Islet of Langerhans (tissue), 1 donor: ENCODE measurements at regions not wholly inside any gene's neighbourhood (a gene's known extent, or its start where the extent isn't known, plus 50 kb on each side); places are given as distances from the start of the nearest gene placed in this dataset.

Experiments used
- FAIRE-seq: peaks from one replicate; lab custom pipeline; 2011; peaks lifted over from hg19 to GRCh38; lab: Jason Lieb, UNC

DNA sequence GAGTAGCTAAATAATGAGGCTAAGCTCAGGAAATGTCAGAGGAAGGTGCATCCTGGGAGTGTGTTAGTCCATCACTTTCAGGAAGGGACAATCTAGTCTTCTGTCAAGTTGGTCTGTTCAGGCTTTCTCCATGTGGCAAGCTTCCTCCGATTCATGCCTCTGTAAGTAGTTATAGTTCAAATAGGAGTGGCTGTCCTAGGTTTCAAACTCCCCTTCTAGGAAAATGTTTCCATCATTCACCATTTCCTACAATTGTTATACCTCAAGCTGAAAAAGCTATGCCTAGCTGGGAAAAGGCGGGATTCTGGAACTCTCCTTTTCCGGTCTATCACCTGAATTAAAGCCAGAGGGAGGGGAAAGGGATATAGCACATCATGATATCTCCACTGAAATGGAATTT, 287.7 kb upstream of the ZSWIM2 start:
- no peak for FAIRE-seq

DNA sequence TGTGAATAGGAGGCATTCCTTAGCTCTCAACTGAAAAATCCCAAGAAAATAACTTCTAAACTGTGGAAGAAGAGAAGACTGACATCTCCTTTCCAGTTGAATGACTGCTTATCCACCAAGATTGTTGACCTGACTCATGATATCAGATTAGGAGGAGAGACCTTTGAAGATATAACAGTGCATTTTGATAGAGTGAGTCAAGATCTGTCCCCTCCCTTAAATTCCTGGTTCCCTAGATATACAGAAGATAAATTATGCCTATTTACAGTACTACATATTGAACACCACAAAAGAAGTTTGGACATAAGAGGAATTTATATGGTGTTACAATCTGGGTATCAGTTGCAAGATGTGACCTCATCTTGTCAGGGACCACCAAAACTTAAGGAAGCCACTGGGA, 285.3 kb upstream of the ZSWIM2 start:
- no peak for FAIRE-seq

DNA sequence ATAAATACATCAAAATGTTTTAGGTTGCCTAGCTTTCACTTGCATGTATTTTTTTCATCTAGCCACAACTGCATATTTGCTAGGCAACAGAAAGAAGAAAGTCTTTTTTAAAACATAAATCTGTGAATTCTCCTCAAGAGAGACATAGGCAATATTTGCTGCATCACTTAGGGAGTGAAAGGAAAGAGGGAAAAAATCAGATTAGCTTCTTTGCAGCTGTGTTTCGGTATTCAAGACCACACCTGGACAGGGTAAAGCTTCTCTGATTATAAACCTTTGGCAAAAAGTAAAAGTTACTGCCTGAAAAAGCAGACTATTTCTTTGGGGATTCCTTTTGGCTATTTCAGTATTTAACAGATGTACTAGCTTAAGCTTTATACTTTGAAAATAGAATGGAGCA, 280.9 kb upstream of the ZSWIM2 start:
- no peak for FAIRE-seq

DNA sequence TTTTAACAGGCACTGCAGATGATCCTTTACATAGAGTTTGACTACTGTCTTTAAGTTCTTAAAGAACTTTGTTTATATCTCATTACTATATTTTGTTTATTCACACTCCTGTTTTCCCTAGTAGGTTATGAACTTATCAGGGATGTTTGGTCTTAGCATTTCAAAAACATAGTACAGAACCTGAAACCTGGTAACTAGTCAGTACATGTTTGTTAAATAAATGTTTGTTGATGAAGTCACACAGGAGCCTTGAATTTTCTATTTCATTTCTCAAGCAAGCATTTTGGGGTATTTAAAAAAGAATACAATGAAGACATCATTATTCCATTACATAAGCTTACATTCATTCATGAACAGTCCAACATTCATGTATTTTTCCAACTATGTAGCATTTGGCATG, 280.3 kb upstream of the ZSWIM2 start:
- FAIRE-seq, result no peak

DNA sequence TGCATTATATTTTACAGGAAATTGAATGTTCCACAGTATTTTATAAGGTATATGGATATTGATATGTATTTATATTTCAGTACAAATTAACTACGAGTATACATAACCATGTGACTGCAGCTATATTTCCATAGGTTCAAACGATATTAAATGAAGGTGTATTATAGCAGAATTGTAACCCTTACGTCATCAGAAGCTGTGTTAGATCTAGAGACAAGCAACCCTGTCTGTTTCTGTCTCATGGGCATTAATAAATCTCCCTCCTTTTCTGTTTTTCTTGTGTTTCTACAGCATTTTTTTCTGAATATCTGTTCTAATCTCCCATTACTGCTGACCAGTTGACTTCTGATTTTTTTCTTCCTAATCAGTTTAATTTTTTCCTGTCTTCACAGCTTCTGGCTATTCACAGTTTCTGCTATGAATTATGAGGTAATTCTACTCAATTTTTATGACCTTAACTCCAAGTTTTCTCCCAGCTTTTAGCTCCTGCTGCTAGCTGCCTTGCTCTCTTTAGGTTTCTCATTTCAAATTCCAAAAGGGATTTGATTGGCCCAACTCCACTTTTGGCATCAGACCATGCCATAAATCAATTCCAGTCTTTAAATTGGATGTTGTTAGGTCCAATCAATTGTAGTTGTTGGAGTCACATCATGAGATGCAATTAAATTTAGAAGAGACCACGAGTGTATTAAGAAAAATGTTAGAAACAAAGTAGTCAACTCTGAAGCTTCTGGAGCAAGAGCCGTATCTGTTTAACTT, 277.5 kb upstream of the ZSWIM2 start:
- FAIRE-seq, result no peak

DNA sequence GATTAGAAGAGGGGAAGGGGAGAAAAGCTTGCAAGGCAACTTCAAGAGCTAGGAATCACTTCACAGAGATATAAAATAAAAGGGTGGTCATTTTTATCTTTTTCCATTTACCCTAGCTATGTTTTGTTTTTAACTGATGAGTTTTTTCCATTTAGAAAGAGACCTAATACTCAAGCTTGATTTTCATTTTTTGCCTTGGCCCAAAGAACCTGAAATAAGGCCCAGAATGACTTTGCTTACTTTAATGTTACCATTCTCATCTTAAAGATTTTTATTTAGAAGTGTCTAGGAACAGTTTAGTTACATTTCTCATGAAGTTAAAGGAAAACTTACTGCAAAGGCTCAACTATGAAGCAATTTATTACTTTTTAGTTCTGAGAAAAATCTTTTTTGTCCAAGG, 276.3 kb upstream of the ZSWIM2 start:
- no peak for FAIRE-seq

DNA sequence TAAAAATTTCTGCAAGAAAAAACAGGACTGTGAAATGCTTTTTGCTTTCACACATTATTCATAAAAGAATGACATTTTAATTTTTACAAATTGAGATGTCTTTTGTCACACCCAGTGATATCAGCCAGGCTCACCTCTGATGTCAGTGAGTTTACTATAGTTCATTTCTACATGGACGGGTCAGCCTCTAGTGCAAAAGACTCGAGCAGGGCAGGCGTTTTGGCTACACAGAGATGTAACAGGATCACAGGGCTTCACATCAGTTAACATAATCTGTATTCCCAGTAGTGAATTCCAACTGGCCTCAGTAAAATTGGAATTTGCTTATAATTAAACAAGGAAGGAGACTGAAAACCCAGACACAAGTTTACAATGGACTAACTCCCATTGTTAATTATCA, 275.6 kb upstream of the ZSWIM2 start:
- no peak for FAIRE-seq

DNA sequence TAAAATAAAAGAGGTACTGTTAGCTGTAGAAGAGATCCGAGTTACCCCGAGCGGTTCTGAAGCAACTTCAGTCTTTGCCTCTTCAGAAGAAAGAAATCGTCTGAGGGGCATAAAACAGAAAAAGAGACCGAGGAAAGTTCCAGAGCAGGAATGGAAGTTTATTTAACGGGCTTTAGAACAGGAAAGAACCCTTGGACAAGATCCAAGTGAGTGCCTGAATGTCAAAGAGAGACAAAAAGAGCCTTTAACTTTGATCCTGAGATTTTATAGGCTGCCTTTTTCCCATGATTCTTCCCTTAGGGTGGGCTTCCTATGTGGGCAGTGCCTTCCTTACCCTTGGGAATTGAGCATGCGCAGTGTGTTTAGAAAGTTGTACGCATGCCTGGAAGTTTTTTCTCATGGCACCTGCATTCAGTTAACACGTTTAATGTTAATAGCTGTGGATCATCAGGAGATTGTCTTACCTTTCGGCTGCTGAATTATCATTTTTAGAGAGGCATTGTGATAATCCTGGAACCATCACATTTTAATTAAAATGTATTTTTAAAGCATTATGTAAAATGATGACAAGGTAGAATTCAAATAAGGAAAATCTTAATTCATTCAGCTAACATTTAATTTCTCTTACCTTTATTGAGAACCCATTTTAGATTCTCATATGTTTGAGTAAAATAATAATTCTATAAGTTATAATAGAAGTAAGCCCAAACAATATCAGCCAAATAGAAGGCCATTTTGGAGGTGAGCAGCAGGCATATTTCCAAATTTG, 269.5 kb upstream of the ZSWIM2 start:
- FAIRE-seq, result no peak

DNA sequence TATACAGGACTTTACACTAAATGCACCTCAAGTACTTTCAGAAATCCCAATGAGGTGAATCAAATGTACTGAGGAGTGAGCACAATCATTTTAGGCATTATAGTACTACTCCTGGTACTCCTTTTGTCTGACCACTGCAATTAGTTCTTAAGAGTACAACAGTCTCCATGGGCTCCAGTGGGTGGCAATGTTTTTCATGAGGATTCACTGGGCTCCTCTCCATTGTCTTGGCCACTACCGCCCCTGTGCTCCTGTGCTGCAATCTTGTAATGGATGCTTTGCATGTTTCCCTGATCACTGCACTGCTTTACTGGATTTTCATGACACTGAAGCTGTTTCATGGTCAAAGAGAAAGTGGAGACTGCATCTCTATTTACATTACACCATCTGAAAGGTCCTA, 268.5 kb upstream of the ZSWIM2 start:
- no peak for FAIRE-seq

DNA sequence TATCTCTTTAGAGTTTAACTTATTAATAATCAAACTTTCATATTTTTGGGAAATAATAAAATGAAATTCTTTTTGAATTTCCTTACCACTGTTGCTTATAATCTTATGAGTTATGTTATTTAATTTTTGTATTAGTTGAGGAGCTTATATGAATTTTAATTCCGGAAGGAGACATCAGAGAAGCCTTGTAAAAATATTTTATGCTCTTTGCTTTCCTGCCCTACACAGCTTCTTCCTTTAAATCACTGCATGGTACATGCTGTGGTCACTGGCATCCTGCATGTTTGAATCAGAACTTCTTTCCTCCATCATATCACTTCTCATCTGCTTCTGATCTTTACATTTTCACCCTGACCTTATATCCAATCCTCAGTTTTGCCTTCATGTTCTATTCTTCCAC, 266.7 kb upstream of the ZSWIM2 start:
- no peak for FAIRE-seq

DNA sequence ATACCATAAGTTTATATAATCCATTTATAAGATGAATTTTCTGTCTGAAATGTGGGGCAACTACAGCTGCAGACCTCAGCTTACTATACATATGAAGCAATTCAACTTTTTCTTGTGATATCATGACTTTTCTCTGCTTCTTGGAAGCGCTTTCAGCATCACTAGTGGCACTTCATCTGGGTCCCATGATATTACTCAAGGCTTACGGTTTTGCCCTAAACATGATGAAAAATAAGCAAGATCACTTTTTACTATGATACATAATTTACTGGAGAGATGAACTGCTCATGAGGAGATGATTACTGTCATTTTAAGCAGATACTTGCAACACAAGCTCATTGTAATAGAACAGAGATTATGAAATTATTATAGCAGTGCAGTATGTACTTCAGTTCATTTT, 258.0 kb upstream of the ZSWIM2 start:
- FAIRE-seq, result no peak

DNA sequence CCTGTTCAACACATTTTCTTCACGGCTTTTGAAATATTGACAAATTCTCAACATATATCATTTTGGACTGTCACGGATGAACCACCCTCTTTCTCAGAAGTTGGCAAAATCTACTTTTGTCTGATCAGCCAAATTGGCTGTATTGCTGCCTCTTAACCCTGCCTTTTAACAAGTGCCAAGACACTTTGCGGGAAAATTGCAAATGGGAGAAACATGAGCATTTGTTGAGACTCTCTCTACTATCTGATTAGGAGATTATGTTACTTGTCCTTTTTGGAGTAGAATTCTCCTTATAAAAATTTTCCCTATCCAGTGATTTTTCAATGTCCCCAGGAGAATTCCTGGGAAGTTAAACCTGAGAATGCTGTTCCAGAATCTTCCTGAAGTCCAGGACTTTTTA, 256.2 kb upstream of the ZSWIM2 start:
- FAIRE-seq, result no peak

DNA sequence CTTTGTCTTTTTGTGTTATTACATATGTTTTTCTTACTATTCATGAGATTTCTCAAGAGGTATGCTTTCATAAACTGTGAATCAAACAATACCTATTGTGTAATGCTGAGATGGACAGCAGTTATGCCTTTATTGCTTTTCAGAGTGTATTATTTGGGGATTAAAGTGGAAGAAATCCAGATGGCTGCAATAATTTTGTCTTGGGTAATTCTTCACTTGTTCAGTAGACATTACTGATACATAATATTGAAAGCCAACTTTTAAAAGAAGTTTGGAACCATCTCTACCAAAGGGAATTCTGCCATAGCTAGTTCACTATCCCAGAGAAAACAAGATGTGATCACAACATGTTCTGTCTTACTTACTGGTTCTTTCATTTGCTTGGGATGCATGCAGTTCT, 253.4 kb upstream of the ZSWIM2 start:
- FAIRE-seq, result no peak

DNA sequence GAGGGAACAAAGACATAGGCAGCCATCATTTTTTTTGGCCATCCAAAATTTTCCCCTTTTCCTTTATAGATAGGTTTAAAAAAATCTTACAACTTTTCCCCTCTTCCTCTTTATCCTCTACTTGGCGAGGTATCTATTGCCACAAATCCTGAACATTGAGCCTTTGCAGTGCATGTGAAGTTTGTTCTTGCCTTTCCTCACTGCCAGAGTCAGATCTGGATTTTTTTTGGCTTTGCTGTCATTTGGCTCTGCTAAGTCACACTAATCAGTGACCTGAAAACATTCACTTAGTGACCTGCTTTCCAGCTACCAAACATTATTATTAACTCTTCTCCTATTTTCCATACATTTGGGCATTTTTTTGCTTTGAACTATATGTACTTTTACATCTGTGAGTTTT, 249.2 kb upstream of the ZSWIM2 start:
- no peak for FAIRE-seq

DNA sequence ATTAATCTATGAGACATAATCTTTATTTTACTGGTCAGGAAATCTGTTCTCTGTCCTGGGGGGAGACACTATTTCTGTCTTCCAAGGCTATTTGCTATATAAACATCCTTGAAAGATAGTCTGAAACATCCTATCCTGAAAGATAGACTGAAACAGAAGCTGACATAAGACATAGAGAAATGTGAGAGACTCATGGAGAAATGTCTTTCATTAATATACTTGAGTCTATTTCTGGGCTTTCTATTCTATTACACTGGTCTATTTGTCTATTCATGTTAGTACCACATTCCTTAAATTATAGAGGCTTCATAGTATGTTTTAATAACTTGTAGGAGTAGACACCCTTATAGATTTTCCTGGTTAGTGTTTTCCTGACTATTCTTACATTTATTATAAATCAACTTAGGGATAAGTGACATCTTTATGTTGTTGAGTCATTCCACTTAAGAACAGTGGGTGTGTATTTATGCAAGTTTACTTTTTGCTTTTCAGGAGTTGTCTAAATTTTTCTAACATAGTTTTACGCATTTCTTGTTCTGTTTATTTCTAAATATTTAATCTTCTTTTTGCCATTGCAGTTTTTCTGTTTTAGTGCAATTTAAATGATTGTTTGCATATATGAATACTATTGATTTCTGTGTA, 244.9 kb upstream of the ZSWIM2 start:
- no peak for FAIRE-seq

DNA sequence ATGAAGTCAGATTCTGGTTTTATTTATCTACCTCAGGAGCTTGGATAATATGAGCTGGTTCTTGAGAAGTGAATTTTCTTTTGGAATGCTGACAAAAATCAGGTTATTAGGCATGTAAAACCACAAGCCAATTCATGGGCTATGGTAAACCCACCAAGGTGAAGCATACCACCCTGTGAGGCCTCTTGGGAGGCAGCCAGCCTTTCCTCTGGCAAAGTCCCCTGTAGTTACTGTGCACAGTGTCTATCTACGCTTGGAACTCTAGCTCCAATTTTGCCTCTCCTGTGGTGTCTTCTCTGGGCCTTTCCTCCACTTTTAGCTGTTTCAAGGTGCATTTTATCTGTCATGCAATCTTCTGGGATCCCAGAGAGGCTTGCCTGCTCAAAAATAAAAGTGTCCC, 242.7 kb upstream of the ZSWIM2 start:
- no peak for FAIRE-seq

DNA sequence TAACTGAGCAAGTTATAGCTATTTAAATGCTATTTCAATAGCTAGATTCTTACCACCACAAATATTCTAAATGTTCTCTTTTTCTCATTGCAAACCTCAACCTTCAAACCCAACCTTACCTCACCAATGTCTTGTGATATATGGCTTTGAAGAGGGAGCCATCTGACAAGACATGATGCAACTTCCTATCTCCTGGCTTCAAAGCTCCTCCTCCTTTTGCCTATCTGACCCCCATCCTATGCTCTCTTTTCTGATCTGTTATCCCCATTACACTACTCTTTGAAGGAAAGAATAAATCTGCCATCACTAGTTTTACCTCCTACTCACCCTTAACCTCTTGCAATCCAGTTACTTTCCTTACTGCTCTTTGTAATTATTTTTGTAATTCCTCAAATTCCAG, 235.6 kb upstream of the ZSWIM2 start:
- FAIRE-seq, result no peak

DNA sequence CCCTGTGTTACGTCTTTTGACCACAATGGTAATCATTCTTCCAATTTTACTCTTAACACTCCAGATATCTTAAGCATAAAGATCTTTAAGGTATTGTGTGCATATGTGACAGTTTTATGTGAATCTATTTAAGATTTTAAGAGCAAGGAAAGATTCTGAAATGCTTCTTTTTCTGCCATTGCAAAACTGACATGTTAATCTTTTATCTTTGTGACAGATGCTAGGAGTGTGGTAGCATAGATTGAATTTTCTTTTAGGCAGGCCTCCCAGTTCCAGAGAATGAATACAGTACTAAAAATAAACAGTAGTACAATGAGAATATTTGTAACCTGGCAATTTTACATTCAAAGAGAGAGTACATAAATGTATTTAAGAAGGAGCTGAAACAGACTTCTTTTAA, 232.5 kb upstream of the ZSWIM2 start:
- FAIRE-seq, result no peak

DNA sequence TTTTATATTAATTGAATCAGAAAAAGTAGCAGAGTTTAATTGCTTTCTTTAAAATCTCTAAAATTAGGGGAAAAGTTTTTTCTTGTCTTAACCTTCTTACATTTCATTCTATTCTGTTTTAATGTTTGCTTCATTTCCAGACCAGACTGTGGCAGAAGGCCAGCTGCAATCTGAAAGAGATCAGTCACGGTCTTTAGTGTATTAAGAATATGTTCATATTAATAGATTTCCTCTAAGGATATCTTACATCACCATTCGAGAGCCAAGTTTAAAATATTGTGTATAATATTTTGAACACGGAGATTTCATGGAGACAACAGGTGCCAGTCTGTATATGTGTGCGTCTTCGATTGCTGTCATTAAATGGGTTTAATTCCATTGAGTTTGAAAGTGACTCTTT, 230.9 kb upstream of the ZSWIM2 start:
- FAIRE-seq, result no peak

DNA sequence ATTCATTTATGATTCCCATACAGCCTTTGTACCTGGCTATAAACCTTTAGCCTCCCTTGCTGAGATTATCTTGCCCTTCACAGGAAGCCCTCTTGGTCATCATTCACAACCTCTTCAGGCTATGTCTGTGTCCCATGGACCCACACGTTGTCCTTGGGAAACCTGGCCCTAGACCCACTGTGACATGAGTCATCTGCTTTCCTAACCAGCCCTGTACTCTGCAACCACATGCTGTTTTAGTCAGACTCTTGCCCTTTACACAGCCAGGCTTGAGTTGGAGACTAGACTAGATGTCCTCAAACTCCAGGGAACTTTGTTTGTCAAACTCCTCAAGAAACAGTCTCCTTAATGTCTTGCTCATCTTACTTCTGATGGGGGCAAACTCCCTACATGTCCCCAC, 229.3 kb upstream of the ZSWIM2 start:
- FAIRE-seq, result no peak

DNA sequence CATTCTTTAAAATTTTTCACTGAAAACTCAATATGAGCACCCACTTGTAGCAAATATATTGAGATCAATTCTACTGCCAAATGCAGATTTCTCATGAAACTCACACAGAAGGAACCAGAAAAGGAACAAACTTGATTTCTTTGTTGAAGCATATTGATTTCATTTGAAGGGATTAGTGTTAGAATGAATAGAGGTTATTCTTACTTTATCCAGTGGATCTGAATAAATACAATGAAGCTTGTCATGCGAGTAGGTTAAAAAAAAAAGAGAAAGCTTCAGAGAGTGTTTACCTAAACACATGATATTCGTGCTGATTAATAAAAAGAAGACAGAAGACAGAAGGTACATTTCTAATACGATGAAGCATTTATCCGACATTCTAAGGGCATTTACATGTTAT, 226.7 kb upstream of the ZSWIM2 start:
- no peak for FAIRE-seq

DNA sequence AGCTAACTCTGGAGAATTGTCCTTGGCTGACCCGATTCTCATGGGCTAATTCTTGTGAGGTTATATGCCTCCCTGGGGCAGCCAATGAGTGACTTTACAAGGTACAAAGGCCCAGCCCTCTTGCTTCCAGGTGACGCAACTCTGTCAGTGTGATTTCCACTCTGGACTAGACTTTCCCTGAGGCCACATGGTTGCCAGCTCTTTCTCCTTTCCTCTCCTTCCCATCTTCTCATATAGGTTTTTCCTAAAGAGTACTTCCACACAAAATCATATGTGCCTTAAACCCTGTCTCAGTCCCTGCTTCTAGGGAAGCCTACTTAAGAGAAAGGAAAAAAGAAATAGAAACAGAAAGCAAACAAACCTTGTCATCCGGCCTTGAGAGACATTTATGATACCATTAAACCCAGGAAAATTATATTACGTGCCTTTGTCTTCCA, 226.2 kb upstream of the ZSWIM2 start:
- FAIRE-seq, result no peak

DNA sequence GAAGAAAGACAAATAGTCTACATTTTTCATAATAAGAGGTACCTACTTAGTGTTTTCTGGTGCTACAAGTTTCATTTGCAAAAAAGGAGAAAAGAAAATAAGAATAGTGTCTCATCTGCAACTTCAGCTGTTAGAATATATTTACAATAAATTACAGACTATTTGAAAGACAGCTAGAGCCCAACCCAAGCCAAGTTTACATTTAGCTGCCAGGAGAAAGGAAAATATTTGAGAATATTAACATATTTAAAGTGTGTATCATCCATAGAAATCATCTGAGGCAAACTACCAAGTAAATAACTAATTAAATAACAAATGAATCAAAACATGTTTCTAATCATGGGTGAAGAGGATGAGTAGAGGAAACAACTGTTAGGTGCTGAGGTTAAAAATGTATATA, 209.2 kb upstream of the ZSWIM2 start:
- no peak for FAIRE-seq

DNA sequence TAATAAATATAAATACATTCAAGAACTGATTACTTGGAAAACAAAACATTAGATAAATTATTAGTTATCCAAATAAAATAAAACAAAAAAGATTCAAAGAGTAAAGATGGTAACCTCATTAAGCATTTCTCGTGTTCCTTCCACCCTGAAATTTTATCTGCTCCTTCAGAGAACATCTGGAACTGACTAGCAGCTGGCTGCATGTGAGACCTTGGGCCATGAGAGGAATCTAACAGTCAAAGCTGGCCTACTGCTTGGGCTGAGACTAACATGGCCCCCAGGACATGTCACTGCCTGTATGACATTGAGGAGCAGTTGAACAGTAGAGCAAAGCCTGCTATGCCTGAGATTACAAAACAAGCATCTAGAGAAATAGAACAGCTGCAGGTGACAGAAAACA, 208.5 kb upstream of the ZSWIM2 start:
- no peak for FAIRE-seq
